ENCODE measurements at regions not wholly inside any gene's neighbourhood (a gene's known extent, or its start where the extent isn't known, plus 50 kb on each side); places are given as distances from the start of the nearest gene placed in this dataset.

GRCh38 chr9:14961372-14962068 is 51.3 kb upstream of the FREM1 start:
- no peak for DNase-seq

- DNase-seq: no peak
These were observed 50.7 kb upstream of the FREM1 start for GRCh38 chr9:14960881-14961280.

Measured in dermis blood vessel endothelial cell (primary cell).